ENCODE measurements at regions not wholly inside any gene's neighbourhood (a gene's known extent, or its start where the extent isn't known, plus 50 kb on each side); places are given as distances from the start of the nearest gene placed in this dataset.
A peak's percentile ranks its signal among the peaks of the same experiment; 100 is the strongest.

GRCh38 chr12:113610698-113611097, 139.0 kb upstream of the LHX5 start:
- no peaks in the 10 kb centered on the region for H3K4me1 Mint-ChIP-seq
- peaks cover 44 to 51% (median 46%) of the 10 kb centered on the region in 3 donors for H3K27me3 Mint-ChIP-seq (ENCODE audit: low read depth in 3 of 3)
- H3K36me3 ChIP-seq (replicated peaks in 1 of 2; ENCODE audit: control insufficient read depth in 1 of 2, insufficient read depth in 2 of 2, low read length in 2 of 2): no peaks in the 10 kb centered on the region
- H3K36me3 Mint-ChIP-seq: no peaks in the 10 kb centered on the region
- H3K9me3 Mint-ChIP-seq: peaks cover 0 to 12% (median 7%) of the 10 kb centered on the region in 7 donors
- H3K4me2 ChIP-seq (replicated peaks; ENCODE audit: extremely low read depth, low read length, poor library complexity, severe bottlenecking): no peak overlapping the region
- H3K4me3 ChIP-seq (replicated peaks in 1 of 3; ENCODE audit: low read depth in 2 of 3, low read length in 3 of 3): no peak overlapping the region
- no peaks in the 10 kb centered on the region for H4K20me1 ChIP-seq (ENCODE audit: insufficient read depth, low read length)
- H3K27ac Mint-ChIP-seq: no peak overlapping the region
- intact Hi-C loops (cut with micrococcal nuclease): no loop called here
- H3K4me3 Mint-ChIP-seq: peak overlapping the region in 1 of 2 donors; percentile 65
- no peak overlapping the region for H3K9ac ChIP-seq (ENCODE audit: insufficient read depth, low read length, poor library complexity, severe bottlenecking)
- TF ChIP-seq CTCF (IDR thresholded peaks at IDR 0.05): no peak
- no peaks in the 10 kb centered on the region for H3K79me2 ChIP-seq (ENCODE audit: insufficient read depth, low read length)
- H2AFZ ChIP-seq (ENCODE audit: insufficient read depth, low read depth, low read length, poor library complexity, severe bottlenecking): no peak overlapping the region
- H3K9me3 ChIP-seq (replicated peaks in 1 of 2; ENCODE audit: control insufficient read depth in 1 of 2, insufficient read depth in 1 of 2, low read length in 2 of 2): no peaks in the 10 kb centered on the region
- peaks cover 38 to 39% of the 10 kb centered on the region in 2 donors for H3K27me3 ChIP-seq (ENCODE audit: control insufficient read depth in 2 of 2, insufficient read depth in 2 of 2, low read length in 2 of 2)
- H3K4me1 ChIP-seq (ENCODE audit: control insufficient read depth in 1 of 2, insufficient read depth in 2 of 2, low read length in 2 of 2): no peaks in the 10 kb centered on the region
- WGBS (ENCODE audit: insufficient coverage): 1% methylated on average over 6 of the region's 13 CpGs
- H3K27ac ChIP-seq (ENCODE audit: low read depth in 1 of 2, low read length in 2 of 2): no peak overlapping the region
- no peak for DNase-seq

- H2AFZ ChIP-seq (ENCODE audit: insufficient read depth, low read depth, low read length, poor library complexity, severe bottlenecking): no peak overlapping the region
- Mint-ChIP-seq H3K27me3 (ENCODE audit: low read depth in 3 of 3) (peaks cover 44 to 51% (median 46%) of the 10 kb centered on the region in 3 donors), H3K36me3 (no peaks in the 10 kb centered on the region), H3K9me3 (peaks cover 0 to 12% (median 7%) of the 10 kb centered on the region in 7 donors), H3K27ac (no peak overlapping the region), H3K4me3 (peak overlapping the region in 1 of 2 donors; percentile 20), H3K4me1 (no peaks in the 10 kb centered on the region)
- H3K4me3 ChIP-seq (replicated peaks in 1 of 3; ENCODE audit: low read depth in 2 of 3, low read length in 3 of 3): no peak overlapping the region
- WGBS (ENCODE audit: insufficient coverage): 21% methylated on average over 9 of the region's 16 CpGs
- peaks cover 38 to 39% of the 10 kb centered on the region in 2 donors for H3K27me3 ChIP-seq (ENCODE audit: control insufficient read depth in 2 of 2, insufficient read depth in 2 of 2, low read length in 2 of 2)
- H4K20me1 ChIP-seq (ENCODE audit: insufficient read depth, low read length): no peaks in the 10 kb centered on the region
- no peak for DNase-seq
- no peak overlapping the region for H3K9ac ChIP-seq (ENCODE audit: insufficient read depth, low read length, poor library complexity, severe bottlenecking)
- no peak overlapping the region for H3K27ac ChIP-seq (ENCODE audit: low read depth in 1 of 2, low read length in 2 of 2)
- no peak for TF ChIP-seq CTCF (IDR thresholded peaks at IDR 0.05)
- no peaks in the 10 kb centered on the region for H3K79me2 ChIP-seq (ENCODE audit: insufficient read depth, low read length)
- H3K4me2 ChIP-seq (replicated peaks; ENCODE audit: extremely low read depth, low read length, poor library complexity, severe bottlenecking): no peak overlapping the region
- intact Hi-C loops (cut with micrococcal nuclease): no loop called here
- no peaks in the 10 kb centered on the region for H3K4me1 ChIP-seq (ENCODE audit: control insufficient read depth in 1 of 2, insufficient read depth in 2 of 2, low read length in 2 of 2)
- no peaks in the 10 kb centered on the region for H3K9me3 ChIP-seq (replicated peaks in 1 of 2; ENCODE audit: control insufficient read depth in 1 of 2, insufficient read depth in 1 of 2, low read length in 2 of 2)
- H3K36me3 ChIP-seq (replicated peaks in 1 of 2; ENCODE audit: control insufficient read depth in 1 of 2, insufficient read depth in 2 of 2, low read length in 2 of 2): no peaks in the 10 kb centered on the region
Measured at GRCh38 chr12:113609692-113610469, 138.2 kb upstream of the LHX5 start.

All from CD14-positive monocyte (primary cell).